ENCODE measurements at regions not wholly inside any gene's neighbourhood (a gene's known extent, or its start where the extent isn't known, plus 50 kb on each side); places are given as distances from the start of the nearest gene placed in this dataset.

DNA sequence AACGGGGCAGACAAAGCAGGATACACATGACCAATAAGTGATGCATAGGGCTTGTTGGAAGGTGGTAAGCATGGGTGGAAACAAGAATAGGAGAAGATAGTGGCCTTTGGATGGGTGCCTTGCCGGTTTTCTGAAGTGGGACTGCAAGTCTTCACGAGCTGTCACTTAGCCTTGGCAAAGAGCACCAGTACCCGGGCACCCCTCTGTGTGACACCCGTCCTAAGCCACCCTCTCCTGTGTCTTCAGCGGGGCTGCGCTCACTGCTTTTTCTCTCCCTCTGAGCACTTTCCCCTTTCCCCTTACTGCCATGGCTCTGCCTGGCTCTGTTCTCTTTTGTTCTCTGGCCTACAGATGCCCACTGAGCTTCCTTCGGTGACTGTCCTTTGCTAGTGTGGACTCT is 399.7 kb upstream of the MKI67 start:
- TF ChIP-seq FOS (IDR thresholded peaks at IDR 0.05; ENCODE audit: borderline replicate concordance, insufficient read depth, low read length), result no peak
- no peak for TF ChIP-seq MYC (IDR thresholded peaks at IDR 0.05; ENCODE audit: low read depth, low read length)
- TF ChIP-seq JUN (IDR thresholded peaks at IDR 0.05; ENCODE audit: borderline replicate concordance, insufficient read depth, insufficient read length, low read depth), result no peak
- TF ChIP-seq POLR2A (IDR thresholded peaks at IDR 0.05; ENCODE audit: low read depth, low read length), result no peak
- no peak for TF ChIP-seq EZH2 (IDR thresholded peaks at IDR 0.05; ENCODE audit: borderline replicate concordance, low read depth, low read length, severe bottlenecking)
- TF ChIP-seq, protein P1, sequence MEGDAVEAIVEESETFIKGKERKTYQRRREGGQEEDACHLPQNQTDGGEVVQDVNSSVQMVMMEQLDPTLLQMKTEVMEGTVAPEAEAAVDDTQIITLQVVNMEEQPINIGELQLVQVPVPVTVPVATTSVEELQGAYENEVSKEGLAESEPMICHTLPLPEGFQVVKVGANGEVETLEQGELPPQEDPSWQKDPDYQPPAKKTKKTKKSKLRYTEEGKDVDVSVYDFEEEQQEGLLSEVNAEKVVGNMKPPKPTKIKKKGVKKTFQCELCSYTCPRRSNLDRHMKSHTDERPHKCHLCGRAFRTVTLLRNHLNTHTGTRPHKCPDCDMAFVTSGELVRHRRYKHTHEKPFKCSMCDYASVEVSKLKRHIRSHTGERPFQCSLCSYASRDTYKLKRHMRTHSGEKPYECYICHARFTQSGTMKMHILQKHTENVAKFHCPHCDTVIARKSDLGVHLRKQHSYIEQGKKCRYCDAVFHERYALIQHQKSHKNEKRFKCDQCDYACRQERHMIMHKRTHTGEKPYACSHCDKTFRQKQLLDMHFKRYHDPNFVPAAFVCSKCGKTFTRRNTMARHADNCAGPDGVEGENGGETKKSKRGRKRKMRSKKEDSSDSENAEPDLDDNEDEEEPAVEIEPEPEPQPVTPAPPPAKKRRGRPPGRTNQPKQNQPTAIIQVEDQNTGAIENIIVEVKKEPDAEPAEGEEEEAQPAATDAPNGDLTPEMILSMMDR (IDR thresholded peaks at IDR 0.05; ENCODE audit: extremely low read depth in 1 of 2, insufficient read depth in 1 of 2, low read depth in 1 of 2, low read length in 2 of 2), result no peak
- no peak for TF ChIP-seq POLR2AphosphoS5 (IDR thresholded peaks at IDR 0.05; ENCODE audit: insufficient read depth, low read depth, low read length)
- no peak for TF ChIP-seq GATA2 (IDR thresholded peaks at IDR 0.05; ENCODE audit: insufficient read depth, insufficient read length, low read depth, low read length)
- TF ChIP-seq, protein P2, sequence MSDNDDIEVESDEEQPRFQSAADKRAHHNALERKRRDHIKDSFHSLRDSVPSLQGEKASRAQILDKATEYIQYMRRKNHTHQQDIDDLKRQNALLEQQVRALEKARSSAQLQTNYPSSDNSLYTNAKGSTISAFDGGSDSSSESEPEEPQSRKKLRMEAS (IDR thresholded peaks at IDR 0.05; ENCODE audit: insufficient read depth, insufficient read length), result no peak
- no peaks in the 10 kb centered on the region for H4K20me1 ChIP-seq (replicated peaks; ENCODE audit: control insufficient read depth, extremely low read depth, insufficient read depth, low read length)
- no peak for FAIRE-seq

More for the DNA sequence above, 399.7 kb upstream of the MKI67 start:
- no peak overlapping the region for H3K27ac ChIP-seq (ENCODE audit: insufficient read depth, low read depth, low read length)
- H3K36me3 ChIP-seq (ENCODE audit: control insufficient read depth in 2 of 2, extremely low read depth in 1 of 2, insufficient read depth in 2 of 2, low read length in 2 of 2), result no peaks in the 10 kb centered on the region
- BruUV-seq (replicated peaks), result no TSS peak
- intact Hi-C loops (cut with micrococcal nuclease) (no loop called here), dilution Hi-C loops (cut with MboI; ENCODE audit: extremely low pct_ligation_motif_present, low sequenced_read_pairs) (no loop called here)
- H2AFZ ChIP-seq (ENCODE audit: low read depth, low read length), result no peak overlapping the region
- POLR2A ChIA-PET, result no interaction called here
- no peaks in the 10 kb centered on the region for H3K9me1 ChIP-seq (replicated peaks; ENCODE audit: control insufficient read depth, extremely low read depth, insufficient read depth, low read length)
- no peaks in the 10 kb centered on the region for H3K4me1 ChIP-seq (ENCODE audit: control insufficient read depth, extremely low read depth, insufficient read depth, low read length)
- H3K4me3 ChIP-seq (replicated peaks in 1 of 3; ENCODE audit: insufficient read depth in 1 of 3, low read depth in 1 of 3, low read length in 3 of 3), result no peak overlapping the region
- no peaks in the 10 kb centered on the region for H3K9me3 ChIP-seq (replicated peaks; ENCODE audit: control insufficient read depth, insufficient read depth, low read length)
- no peak overlapping the region for H3K9ac ChIP-seq (replicated peaks; ENCODE audit: extremely low read depth, insufficient read depth, low read length)
- no peak overlapping the region for H3K4me2 ChIP-seq (ENCODE audit: insufficient read depth, low read length)
- CTCF ChIA-PET, result no interaction called here
- H3K27me3 ChIP-seq (ENCODE audit: control insufficient read depth in 2 of 2, insufficient read depth in 2 of 2, low read length in 2 of 2), result no peaks in the 10 kb centered on the region
- no peak for DNase-seq (ENCODE audit: low read depth, low spot score)
- H3K79me2 ChIP-seq (ENCODE audit: control insufficient read depth, insufficient read depth, low read length), result no peaks in the 10 kb centered on the region
